B cell (primary cell): ENCODE measurements at regions not wholly inside any gene's neighbourhood (a gene's known extent, or its start where the extent isn't known, plus 50 kb on each side); places are given as distances from the start of the nearest gene placed in this dataset.
"Not testable (repeated sequence)": the region's sequence is repeated elsewhere in the genome, so short reads cannot be mapped to it uniquely, and the experiment has no call there.

Experiments
- ATAC-seq: fragments of 200-7000 bp; cut with Tn5 transposase; one replicate; pipeline ENCODE4 v1.10.0; 2021; ENCODE audit warnings: low read depth, mild to moderate bottlenecking, moderate number of reproducible peaks, moderate library complexity
- CTCF ChIA-PET: fragments of 350-600 bp; sonication (Branson Sonifier 250); formaldehyde crosslinking; loops from one replicate; lab custom pipeline; 2021; ENCODE audit warnings: antibody characterized with exemption, inconsistent platforms; lab: Charles Lee
- POLR2A ChIA-PET: fragments of 350-600 bp; sonication (Branson Sonifier 250); formaldehyde crosslinking; loops from one replicate; lab custom pipeline; 2021; ENCODE audit warnings: antibody characterized with exemption; lab: Charles Lee
- DNase-seq: peaks from one replicate; pipeline ENCODE4 v3.0.0; 2013
- H2AFZ ChIP-seq: 2 replicates; pipeline ENCODE4 v1.6.1; 2012; ENCODE audit warnings: mild to moderate bottlenecking, low read depth, low read length; ENCODE audit not compliant: insufficient read depth, poor library complexity, severe bottlenecking
- H3K27ac ChIP-seq, 2 donors: 1 replicate in 1 of 2; 2 replicates in 1 of 2; pipeline ENCODE4 v1.5.1; 2012 to 2013; ENCODE audit warnings: low read length in 2 of 2, mild to moderate bottlenecking in 2 of 2, moderate library complexity in 1 of 2
- H3K27me3 ChIP-seq, 4 experiments: fragments of 200-600 bp in 1 of 4; sonication (generic) in 1 of 4; replicated peaks in 1 of 4; 1 replicate in 2 of 4; 2 replicates in 2 of 4; pipeline versions ENCODE4 v1.6.1 to v1.7.0; 2013 to 2016; ENCODE audit warnings: low read length in 3 of 4, mild to moderate bottlenecking in 2 of 4, mixed read lengths in 1 of 4, moderate library complexity in 1 of 4; ENCODE audit not compliant: insufficient read depth in 4 of 4, control insufficient read depth in 3 of 4; ENCODE audit errors: control extremely low read depth in 1 of 4
- H3K36me3 ChIP-seq, 2 experiments: replicated peaks in 1 of 2; 1 replicate in 1 of 2; 2 replicates in 1 of 2; pipeline versions ENCODE4 v1.6.1 to v1.7.1; 2013; ENCODE audit warnings: low read length in 1 of 2; ENCODE audit not compliant: insufficient read depth in 2 of 2, control insufficient read depth in 1 of 2; ENCODE audit errors: control extremely low read depth in 1 of 2, extremely low read depth in 1 of 2
- H3K4me1 ChIP-seq, 2 donors: fragments of 200-600 bp in 1 of 2; sonication (generic) in 1 of 2; 1 replicate in 1 of 2; 2 replicates in 1 of 2; pipeline versions ENCODE4 v1.5.1 to v1.6.1; 2013 to 2017; ENCODE audit warnings: low read length in 2 of 2; ENCODE audit not compliant: control insufficient read depth in 2 of 2, insufficient read depth in 2 of 2
- H3K4me2 ChIP-seq: replicated peaks from 2 replicates; pipeline ENCODE3; 2012; ENCODE audit warnings: mild to moderate bottlenecking, low read depth, low read length; ENCODE audit not compliant: poor library complexity, severe bottlenecking
- H3K4me3 ChIP-seq, 5 experiments: fragments of 200-600 bp in 1 of 5; sonication (generic) in 1 of 5; 1 replicate in 3 of 5; 2 replicates in 2 of 5; pipeline versions ENCODE4 v1.5.1 to v1.7.0; 2011 to 2016; ENCODE audit warnings: low read length in 4 of 5, mild to moderate bottlenecking in 4 of 5, low read depth in 2 of 5, control low read depth in 1 of 5, moderate library complexity in 1 of 5; ENCODE audit not compliant: insufficient read depth in 1 of 5; ENCODE audit errors: control extremely low read depth in 1 of 5, extremely low read depth in 1 of 5
- H3K79me2 ChIP-seq: fragments of 200-600 bp; sonication (generic); one replicate; pipeline ENCODE4 v1.6.0; 2016; ENCODE audit warnings: low read length; ENCODE audit not compliant: control insufficient read depth, insufficient read depth
- H3K9ac ChIP-seq: fragments of 200-600 bp; sonication (generic); 2 replicates; pipeline ENCODE4 v1.6.1; 2017; ENCODE audit warnings: mild to moderate bottlenecking, low read length, moderate library complexity
- H3K9me3 ChIP-seq, 3 donors: one replicate each; pipeline versions ENCODE4 v1.6.1 to v1.7.1; 2013; ENCODE audit warnings: low read length in 2 of 3; ENCODE audit not compliant: control insufficient read depth in 2 of 3, insufficient read depth in 1 of 3; ENCODE audit errors: control extremely low read depth in 1 of 3
- H4K20me1 ChIP-seq: 2 replicates; pipeline ENCODE4 v1.6.0; 2012; ENCODE audit warnings: mild to moderate bottlenecking, low read length; ENCODE audit not compliant: insufficient read depth, control insufficient read depth, poor library complexity, severe bottlenecking
- H3K27ac Mint-ChIP-seq: one replicate; pipeline ENCODE4 v1.8.0; 2021; ENCODE audit warnings: mixed read lengths
- H3K27me3 Mint-ChIP-seq: one replicate; pipeline ENCODE4 v1.8.0; 2021; ENCODE audit warnings: mixed read lengths
- H3K4me1 Mint-ChIP-seq: one replicate; pipeline ENCODE4 v1.8.0; 2021; ENCODE audit warnings: mixed read lengths
- H3K4me3 Mint-ChIP-seq: one replicate; pipeline ENCODE4 v1.8.0; 2021; ENCODE audit warnings: mixed read lengths
- H3K9me3 Mint-ChIP-seq: one replicate; pipeline ENCODE4 v1.8.0; 2022; ENCODE audit warnings: mixed read lengths; ENCODE audit not compliant: insufficient read depth
- EZH2 ChIP-seq: IDR thresholded peaks from 2 replicates; pipeline ENCODE4 v1.6.1; 2012; ENCODE audit warnings: borderline replicate concordance, low read depth, mild to moderate bottlenecking, moderate library complexity, low read length; ENCODE audit not compliant: insufficient read depth, poor library complexity, severe bottlenecking
- WGBS: methylation state at CpG from one replicate; pipeline ENCODE4 v1.1.5; 2013; ENCODE audit warnings: missing lambda C conversion rate; ENCODE audit not compliant: insufficient coverage; 5-methylcytosine and 5-hydroxymethylcytosine counted together
- intact Hi-C: fragments of 100-400 bp; cut with micrococcal nuclease; formaldehyde crosslinking; loops from one replicate; pipeline ENCODE4 v1.10.0; 2022
- TF ChIP-seq, protein P1 (sequence below): fragments of 200-600 bp; IDR thresholded peaks from one replicate; pipeline ENCODE4 v1.8.0; 2022; ENCODE audit warnings: antibody characterized with exemption, mild to moderate bottlenecking

DNA sequence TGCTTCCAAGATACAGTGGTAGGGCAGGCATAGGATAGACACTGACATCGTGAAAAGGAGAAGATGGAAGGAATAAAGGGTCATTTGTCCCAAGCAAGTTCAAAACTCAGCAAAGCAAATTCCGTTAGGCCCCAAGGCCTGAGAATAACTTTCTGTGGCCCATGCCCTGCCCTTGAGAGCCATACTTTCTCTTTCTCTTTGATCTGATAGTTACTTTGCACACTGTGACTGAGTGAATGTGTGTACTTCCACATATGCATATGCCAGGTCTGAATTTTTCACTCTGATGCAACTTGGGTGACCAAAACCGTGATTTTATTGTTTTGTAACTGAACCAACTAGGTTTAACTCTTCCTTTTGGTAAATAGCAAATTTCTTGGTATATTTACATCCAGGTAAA, 371.5 kb downstream of the RAB38 start:
- H2AFZ ChIP-seq = no peak overlapping the region
- peaks cover 0 to 6% (median 0%) of the 10 kb centered on the region in 3 donors for H3K9me3 ChIP-seq
- no peak overlapping the region for H3K27ac ChIP-seq
- no peaks in the 10 kb centered on the region for H4K20me1 ChIP-seq
- no peak for ATAC-seq
- no peaks in the 10 kb centered on the region for H3K36me3 ChIP-seq
- no peak overlapping the region for H3K4me3 ChIP-seq
- ChIA-PET CTCF (no interaction called here), POLR2A (no interaction called here)
- H3K27ac Mint-ChIP-seq = no peak overlapping the region
- no peak overlapping the region for H3K4me2 ChIP-seq
- no peaks in the 10 kb centered on the region for H3K79me2 ChIP-seq
- no peak overlapping the region for H3K9ac ChIP-seq
- no peaks in the 10 kb centered on the region for H3K27me3 ChIP-seq
- H3K9me3 Mint-ChIP-seq = no peaks in the 10 kb centered on the region
- intact Hi-C loops = no loop called here
- DNase-seq = no peak
- no peaks in the 10 kb centered on the region for H3K4me1 ChIP-seq
- H3K4me1 Mint-ChIP-seq = no peaks in the 10 kb centered on the region
- no peak for TF ChIP-seq EZH2
- TF ChIP-seq, protein P1, sequence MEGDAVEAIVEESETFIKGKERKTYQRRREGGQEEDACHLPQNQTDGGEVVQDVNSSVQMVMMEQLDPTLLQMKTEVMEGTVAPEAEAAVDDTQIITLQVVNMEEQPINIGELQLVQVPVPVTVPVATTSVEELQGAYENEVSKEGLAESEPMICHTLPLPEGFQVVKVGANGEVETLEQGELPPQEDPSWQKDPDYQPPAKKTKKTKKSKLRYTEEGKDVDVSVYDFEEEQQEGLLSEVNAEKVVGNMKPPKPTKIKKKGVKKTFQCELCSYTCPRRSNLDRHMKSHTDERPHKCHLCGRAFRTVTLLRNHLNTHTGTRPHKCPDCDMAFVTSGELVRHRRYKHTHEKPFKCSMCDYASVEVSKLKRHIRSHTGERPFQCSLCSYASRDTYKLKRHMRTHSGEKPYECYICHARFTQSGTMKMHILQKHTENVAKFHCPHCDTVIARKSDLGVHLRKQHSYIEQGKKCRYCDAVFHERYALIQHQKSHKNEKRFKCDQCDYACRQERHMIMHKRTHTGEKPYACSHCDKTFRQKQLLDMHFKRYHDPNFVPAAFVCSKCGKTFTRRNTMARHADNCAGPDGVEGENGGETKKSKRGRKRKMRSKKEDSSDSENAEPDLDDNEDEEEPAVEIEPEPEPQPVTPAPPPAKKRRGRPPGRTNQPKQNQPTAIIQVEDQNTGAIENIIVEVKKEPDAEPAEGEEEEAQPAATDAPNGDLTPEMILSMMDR = no peak
- H3K27me3 Mint-ChIP-seq = no peaks in the 10 kb centered on the region
- H3K4me3 Mint-ChIP-seq = no peak overlapping the region
- 56% methylated on average over 1 of the region's 3 CpGs for WGBS

DNA sequence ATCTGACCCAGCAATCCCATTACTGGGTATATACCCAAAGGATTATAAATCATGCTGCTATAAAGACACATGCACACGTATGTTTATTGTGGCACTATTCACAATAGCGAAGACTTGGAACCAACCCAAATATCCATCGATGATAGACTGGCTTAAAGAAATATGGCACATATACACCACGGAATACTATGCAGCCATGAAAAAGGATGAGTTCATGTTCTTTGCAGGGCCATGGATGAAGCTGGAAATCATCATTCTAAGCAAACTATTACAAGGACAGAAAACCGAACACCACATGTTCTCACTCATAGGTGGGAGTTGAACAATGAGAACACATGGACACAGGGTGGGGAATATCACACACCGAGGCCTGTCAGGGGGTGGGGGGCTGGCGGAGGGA, 390.4 kb downstream of the RAB38 start:
- DNase-seq, H3K4me2 ChIP-seq, H3K36me3 ChIP-seq, H3K27me3 ChIP-seq, H3K9me3 Mint-ChIP-seq, H3K4me1 ChIP-seq, H3K27ac Mint-ChIP-seq, ATAC-seq, H4K20me1 ChIP-seq, H3K9ac ChIP-seq, H3K4me3 Mint-ChIP-seq, H3K9me3 ChIP-seq, CTCF ChIA-PET, H3K79me2 ChIP-seq, H2AFZ ChIP-seq, intact Hi-C loops, POLR2A ChIA-PET, H3K27me3 Mint-ChIP-seq, H3K4me3 ChIP-seq, H3K27ac ChIP-seq, H3K4me1 Mint-ChIP-seq: not testable (repeated sequence)
- 87% methylated on average over 3 of the region's 7 CpGs for WGBS
